HG02885 (cell line): ENCODE measurements at regions not wholly inside any gene's neighbourhood (a gene's known extent, or its start where the extent isn't known, plus 50 kb on each side); places are given as distances from the start of the nearest gene placed in this dataset.

ENCODE experiments used
- ATAC-seq: cut with Tn5 transposase; IDR thresholded peaks from one replicate; pipeline ENCODE4 v1.9.1; 2021; ENCODE audit warnings: mild to moderate bottlenecking; ENCODE audit not compliant: unreplicated experiment, poor library complexity

GRCh38 chr20:56797023-56797422, 167.9 kb downstream of the TFAP2C start:
- ATAC-seq: no peak

DNA sequence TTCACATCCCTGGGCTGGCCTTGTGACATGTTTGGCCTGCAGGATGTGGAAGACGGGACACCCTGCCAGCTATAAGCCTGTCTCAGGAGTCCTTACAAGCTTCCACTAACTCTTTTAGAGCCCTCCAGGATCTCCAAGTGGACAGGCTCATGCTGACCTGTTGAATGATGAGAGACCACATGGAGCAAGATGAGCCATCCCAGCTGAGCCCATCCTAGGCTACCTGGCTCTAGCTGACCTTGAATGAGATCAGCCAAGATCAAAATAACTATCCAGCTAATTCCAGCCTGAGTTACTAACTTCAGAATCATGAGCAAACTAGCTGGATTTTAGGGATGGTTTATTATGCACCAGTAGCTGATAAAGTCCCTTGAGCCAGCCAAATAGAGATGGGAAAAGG, 169.5 kb downstream of the TFAP2C start:
- ATAC-seq: no peak

- ATAC-seq: no peak
These were observed 170.1 kb downstream of the TFAP2C start for GRCh38 chr20:56799187-56799586.

GRCh38 chr20:56800088-56800487, 171.0 kb downstream of the TFAP2C start:
- ATAC-seq: no peak

DNA sequence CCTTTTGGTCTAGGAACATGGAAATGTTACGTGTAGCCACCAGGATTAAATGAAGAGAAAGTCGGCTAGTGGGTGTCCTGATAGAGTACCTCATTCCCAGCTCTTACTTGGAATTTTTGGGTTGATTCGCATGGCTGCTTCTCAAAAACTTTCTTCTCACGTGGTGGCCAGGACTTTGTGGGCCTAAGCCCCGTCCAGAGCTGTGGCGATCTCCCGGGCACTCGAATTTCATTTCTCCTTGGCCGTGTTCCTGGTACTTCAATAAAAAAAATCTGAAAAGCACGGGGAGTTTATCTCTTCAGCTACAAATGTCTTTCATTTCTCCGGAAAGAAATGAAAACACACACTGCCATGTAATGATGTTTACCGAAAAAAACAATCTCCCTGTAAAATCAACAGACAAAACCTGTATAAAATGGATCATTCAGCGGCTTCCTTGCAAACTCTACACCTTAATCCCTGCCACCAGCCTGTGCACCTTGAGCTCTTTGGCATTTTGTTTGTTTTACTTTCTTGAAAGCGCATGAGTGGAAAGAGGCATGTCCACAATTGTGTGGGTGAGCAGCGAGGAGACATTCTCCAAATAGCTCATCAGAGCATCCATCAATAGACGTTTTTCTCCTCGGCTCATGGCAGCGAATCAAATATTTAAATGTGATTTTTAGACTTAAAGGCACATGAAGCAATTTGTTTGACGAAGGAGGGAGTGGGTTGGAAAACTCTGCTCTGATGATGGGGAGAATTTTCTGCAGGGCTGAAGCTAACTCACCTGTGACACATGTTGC, 173.1 kb downstream of the TFAP2C start:
- no peak for ATAC-seq

DNA sequence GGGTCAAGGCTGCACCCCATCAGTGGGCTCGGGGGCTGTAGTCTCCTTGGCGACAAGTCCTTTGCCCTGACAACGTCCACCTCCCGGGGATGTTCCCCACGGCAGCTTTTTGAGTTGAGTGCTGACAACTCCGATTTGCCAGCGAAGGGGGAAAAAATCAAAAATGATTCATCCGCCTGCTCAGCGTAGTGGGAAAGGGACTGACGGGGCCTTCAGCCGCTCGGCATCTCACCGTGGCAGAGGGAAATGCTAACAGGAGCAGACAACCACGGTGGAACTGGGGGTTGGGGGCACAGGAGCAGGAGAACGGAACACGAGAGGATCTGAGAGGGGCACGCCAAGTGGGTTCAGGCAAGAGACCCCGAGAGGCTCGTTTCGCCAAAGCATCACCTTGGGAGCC, 173.7 kb downstream of the TFAP2C start:
- ATAC-seq: no peak

DNA sequence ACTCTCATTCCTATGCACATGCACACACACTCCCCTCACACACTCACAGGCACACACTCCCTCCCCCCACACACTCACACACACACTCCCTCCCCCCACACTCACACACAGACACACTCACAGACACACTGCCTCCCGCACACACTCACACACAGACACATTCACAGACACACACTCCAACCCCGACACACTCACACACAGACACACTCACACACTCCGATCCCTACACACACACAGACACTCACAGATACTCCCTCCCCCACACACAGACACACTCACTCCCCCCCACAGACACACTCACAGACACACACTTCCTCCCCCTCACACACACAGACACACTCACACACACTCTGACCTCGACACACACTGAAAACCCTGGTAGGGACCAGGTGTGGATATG, 176.2 kb downstream of the TFAP2C start:
- no peak for ATAC-seq

DNA sequence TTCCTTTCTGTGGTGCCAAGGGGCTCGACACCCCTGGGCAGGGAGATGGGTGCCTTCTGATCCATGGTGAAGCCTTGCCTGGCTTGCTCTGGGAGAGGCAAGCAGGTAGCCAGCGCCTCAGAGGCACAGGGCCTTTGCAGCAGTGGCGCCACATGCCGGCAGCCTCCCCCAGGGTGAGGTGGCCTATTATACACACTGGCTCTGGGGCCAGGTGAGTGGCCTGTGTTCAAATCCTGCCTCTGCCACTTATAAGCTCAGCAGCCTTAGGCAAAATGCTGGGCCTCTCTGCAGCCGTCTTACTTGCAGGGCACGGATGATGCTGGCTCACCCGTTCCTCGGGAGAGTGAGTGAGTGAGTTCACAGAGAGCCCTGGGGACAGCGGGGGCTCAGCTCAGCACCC, 176.9 kb downstream of the TFAP2C start:
- ATAC-seq: no peak

DNA sequence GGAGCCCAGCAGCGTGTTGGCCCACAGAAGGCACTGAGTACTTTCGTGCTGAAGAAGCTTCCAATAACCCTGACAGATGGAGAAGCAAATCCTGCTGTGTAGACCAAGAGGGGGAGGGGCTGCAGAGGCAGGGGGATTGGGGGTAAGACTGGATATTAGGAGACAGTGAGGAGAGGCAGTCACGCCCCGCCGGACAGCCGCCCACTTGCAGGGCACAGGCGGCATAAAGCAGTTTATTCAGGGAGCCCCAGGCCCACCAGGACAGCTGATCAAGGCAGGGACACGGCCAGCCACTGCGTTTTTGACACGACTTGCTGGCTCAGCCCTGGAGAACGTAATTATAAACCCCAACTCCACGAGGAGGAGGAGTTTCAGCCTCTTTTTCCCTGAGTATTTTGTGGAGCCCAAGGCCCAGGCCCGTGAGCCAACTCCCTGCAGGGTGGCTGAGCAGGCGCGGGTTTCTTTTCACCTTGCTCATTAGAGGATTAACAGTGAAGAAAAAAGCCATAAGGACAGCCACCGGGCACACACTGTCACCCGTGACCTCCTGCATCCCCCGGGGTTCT, 177.9 kb downstream of the TFAP2C start:
- no peak for ATAC-seq

DNA sequence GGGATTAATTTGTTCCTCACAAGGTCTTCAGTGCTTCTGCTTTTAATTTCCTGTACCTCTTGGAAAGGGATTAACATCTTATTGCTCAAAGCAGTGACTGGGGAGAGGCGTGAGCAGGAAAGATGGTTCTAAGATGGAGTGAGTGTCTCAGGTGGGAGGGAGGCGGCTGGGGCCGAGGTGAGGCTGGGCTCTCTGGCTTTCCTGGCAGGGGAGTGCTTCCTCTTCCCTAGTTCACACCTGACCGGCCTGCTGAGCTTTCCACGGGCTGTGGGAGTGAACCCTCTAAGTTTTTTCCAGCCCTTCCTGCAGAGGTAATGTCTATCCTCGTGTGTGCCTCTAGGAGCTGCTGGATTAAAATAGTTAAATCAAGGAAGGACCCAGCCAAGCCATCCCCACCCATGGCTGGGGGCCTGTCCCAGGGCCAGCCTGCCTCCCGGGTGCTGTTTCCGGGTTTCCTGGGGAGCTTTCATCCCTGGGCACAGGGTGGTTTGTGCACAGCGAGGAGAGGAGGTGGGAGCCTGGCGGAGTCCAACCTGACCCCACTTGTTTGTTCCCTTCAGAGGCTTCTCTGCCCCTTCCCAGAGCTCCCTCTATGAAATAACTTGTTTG, 179.1 kb downstream of the TFAP2C start:
- no peak for ATAC-seq

DNA sequence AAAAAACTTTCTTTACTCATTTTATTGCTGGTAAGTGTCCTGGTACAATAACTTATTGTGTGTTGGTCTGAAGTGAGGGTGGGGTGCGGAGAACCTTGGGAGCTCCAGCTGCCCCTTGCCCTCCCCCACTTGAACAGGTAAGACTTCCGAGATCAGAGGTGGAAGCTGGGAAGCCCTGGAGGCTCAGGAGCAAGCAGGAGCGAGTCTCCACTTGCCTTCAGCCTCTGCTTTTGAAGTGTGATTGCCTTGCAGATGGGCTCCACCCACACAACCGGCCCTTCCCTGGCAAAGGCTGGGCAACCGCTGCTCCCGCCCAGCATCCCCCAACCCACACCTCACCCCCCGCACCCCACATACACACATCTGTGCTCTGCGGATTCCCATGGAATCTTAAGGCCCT, 179.6 kb downstream of the TFAP2C start:
- no peak for ATAC-seq

DNA sequence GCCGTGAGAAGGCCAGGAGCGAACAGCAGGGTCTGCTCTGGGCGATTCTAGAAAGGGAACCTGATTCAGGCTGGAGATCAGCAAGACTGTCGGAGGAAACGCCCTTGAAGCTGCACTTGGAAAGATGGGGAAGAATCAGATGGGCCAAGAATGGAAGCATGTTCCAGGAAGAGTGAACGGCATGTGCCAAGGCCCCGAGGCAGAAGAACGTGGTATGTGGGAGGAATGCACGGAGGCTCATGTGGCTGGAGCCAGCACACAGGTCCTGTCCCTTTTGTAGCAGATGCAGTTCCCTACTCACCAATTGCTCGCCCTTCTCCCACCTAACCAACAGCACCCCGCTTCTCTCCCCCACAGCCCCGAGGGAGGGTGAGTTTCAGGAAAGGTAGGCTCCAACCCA, 180.6 kb downstream of the TFAP2C start:
- no peak for ATAC-seq

GRCh38 chr20:56810141-56810540, 181.0 kb downstream of the TFAP2C start:
- no peak for ATAC-seq

DNA sequence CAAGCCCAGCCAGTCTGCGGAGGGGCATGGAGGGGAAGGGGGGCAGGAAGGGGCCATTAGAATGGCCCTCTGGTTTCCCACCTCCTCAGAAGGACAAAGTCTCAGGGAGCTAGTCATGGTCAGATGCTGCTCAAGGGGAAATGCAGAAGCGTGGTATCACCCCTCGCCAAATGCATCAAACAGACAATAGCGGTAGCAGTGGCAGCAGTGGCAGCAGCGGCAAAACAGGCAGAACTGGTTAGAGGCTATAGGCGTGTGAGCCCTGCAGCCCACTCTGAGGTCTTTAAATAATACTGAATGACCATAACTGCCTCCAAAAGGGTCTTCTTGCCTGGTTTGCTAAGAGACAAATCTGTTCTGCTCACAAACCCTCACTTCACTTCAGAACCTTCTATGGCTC, 186.7 kb downstream of the TFAP2C start:
- ATAC-seq: no peak

DNA sequence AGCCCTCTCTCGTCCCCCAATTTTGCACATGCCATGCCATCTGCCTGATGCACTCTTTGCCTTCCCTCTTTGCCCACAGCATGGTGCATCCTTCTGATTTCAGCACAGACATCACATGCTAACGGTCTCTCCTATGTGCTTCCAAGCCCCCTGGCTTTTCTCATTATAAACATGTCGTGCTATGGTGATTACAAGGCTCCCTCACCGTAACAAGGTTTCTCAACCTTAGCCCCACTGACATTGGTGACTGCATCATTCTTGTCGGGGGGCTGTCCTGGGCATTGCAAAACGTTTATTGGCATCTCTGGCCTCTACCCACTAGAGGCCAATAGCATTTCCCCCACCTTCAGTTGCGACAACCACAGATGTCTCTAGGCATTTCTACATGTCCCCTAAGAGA, 187.2 kb downstream of the TFAP2C start:
- no peak for ATAC-seq

- ATAC-seq: no peak
These were observed 188.9 kb downstream of the TFAP2C start for GRCh38 chr20:56817780-56818675.

- no peak for ATAC-seq
These were observed 191.9 kb downstream of the TFAP2C start for GRCh38 chr20:56820984-56821383.

DNA sequence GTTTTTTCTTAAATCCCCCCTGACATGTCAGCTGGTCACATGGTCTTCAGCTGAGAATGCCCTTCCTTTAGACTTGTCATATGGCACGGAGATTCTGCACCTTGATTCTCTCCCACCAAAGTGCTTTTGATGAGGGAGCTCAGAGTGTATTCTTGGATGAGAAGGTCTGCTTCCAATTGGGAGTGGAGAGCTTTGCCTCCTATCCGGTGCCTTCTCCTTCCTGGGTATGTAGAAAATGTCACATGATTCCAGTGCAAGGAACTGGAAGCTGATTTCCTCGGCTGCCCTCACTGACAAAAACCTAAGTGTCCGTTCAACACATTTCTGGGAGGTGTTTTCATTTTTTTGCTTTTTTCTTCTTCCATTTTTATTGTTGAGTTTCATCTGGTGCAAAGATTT, 197.2 kb downstream of the TFAP2C start:
- no peak for ATAC-seq

DNA sequence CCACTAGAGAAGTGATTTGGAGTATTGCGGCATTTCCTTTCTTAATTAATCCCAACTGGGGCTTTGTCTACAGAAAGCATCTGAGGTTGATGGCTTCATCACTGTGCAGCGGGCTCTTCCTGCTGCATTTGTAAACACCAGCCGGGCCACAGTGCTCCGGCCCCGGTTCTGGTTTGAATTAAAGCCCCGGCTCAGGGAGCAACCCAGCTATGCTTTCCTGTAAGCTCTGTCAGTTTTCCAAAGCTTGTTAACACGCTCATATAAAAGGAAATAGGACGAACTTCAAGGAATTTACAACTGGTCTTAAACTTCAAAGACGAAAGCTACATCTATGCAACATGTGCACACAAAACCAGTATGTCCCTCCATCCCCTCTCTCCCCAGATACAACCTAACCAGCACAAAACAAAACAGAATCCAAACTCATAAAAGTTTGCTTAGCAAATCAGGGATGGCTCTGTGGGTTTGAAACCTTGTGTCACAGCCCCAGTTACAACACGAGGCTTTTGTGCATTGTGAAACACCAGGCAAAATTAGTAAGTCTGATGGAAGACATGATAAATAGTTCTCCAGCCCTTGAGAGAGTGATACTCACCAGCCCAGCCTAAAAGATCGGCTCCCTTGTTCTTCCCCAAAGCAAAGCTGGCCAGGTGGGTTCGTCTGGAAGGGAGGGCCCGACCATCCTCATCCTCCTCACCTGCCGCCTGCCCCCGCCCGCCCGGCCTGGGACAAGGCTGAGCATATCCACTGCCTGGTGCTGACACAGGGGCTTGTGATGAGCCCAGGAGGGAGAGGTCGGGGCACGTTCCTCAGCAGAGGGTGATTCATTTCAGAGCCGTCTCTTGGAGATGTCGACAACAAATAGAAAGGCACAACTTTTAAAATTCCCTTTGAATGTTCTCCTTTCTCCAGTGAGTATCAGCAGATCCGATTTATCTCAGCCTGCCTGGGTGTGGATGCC, 197.9 kb downstream of the TFAP2C start:
- ATAC-seq: no peak

DNA sequence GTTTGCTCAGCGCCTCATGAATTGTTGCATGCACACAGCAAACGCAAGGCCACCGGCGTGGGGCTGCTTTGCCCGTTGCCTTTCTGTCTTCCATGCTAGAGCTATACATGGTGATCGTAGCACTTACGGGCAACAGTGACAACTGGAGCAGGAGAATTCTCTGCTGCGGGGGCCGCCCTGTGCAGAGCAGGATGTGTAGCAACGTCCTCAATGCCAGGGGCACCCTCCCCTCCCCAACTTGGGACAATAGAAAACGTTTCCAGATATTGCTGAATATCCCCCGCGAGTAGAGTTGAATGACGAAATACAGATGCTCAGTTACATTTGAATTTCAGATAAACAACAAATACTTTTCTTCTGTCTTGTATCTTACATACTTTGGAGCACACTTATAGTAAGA, 198.7 kb downstream of the TFAP2C start:
- ATAC-seq: no peak
